BLaER1 treated with 17β-estradiol and CSF1 and Interleukin-3, amounts not matched to agents 10 nM and 100 nM (cell line): ENCODE measurements at regions not wholly inside any gene's neighbourhood (a gene's known extent, or its start where the extent isn't known, plus 50 kb on each side); places are given as distances from the start of the nearest gene placed in this dataset.

ENCODE experiments used
- H3K27ac ChIP-seq, 11 experiments: shearing (Covaris generic); formaldehyde crosslinking; 2 replicates each; pipeline ENCODE4 v1.8.1; 2022
- H3K27me3 ChIP-seq, 11 experiments: shearing (Covaris generic); formaldehyde crosslinking; 2 replicates each; pipeline ENCODE4 v1.8.1; 2022
- H3K36me3 ChIP-seq, 11 experiments: shearing (Covaris generic); formaldehyde crosslinking; 2 replicates each; pipeline ENCODE4 v1.8.1; 2022
- H3K4me1 ChIP-seq, 10 experiments: shearing (Covaris generic); formaldehyde crosslinking; 2 replicates each; pipeline ENCODE4 v1.8.1; 2022
- H3K4me2 ChIP-seq, 11 experiments: shearing (Covaris generic); formaldehyde crosslinking; 2 replicates each; pipeline ENCODE4 v1.8.1; 2022
- H3K4me3 ChIP-seq, 10 experiments: shearing (Covaris generic); formaldehyde crosslinking; 2 replicates each; pipeline ENCODE4 v1.8.1; 2022
- H3K9ac ChIP-seq, 11 experiments: shearing (Covaris generic); formaldehyde crosslinking; 2 replicates each; pipeline ENCODE4 v1.8.1; 2022
- H3K9me3 ChIP-seq, 11 experiments: shearing (Covaris generic); formaldehyde crosslinking; replicated peaks in 1 of 11; 2 replicates each; pipeline ENCODE4 v1.8.1; 2022
- H4K20me1 ChIP-seq, 11 experiments: shearing (Covaris generic); formaldehyde crosslinking; 2 replicates each; pipeline ENCODE4 v1.8.1; 2022
- Cebpa-rat ChIP-seq, 11 experiments: shearing (Covaris generic); IDR thresholded peaks; 2 replicates each; pipeline ENCODE4 v1.8.1; 2022

GRCh38 chr3:106006001-106006400 lies 137.2 kb upstream of the CBLB start:
- Histone ChIP-seq H4K20me1 (no peaks in the 10 kb centered on the region), H3K4me2 (peak overlapping the region in 1 of 11 experiments; percentile 34; a peak in 2 of 22 replicates), H3K36me3 (0 out of 22 replicates have a peak, but pooled peaks cover 0 to 5% (median 0%) of the 10 kb centered on the region in 11 experiments), H3K27ac (no peak overlapping the region), H3K4me3 (no peak overlapping the region), H3K27me3 (no peaks in the 10 kb centered on the region), H3K9me3 (peaks cover 0 to under 1% (median 0%) of the 10 kb centered on the region in 11 experiments; a peak in 1 of 22 replicates), H3K9ac (no peak overlapping the region), H3K4me1 (peaks cover 0 to 58% (median 0%) of the 10 kb centered on the region in 10 experiments; a peak in 4 of 20 replicates)
- no peak for TF ChIP-seq Cebpa-rat (IDR thresholded peaks at IDR 0.05)

GRCh38 chr3:106006571-106006970 lies 137.8 kb upstream of the CBLB start:
- Histone ChIP-seq H3K4me1 (peaks cover 0 to 58% (median 0%) of the 10 kb centered on the region in 10 experiments; a peak in 4 of 20 replicates), H3K4me2 (no peak overlapping the region), H3K9me3 (no peaks in the 10 kb centered on the region), H3K27me3 (no peaks in the 10 kb centered on the region), H3K27ac (no peak overlapping the region), H3K36me3 (0 out of 22 replicates have a peak, but pooled peaks cover 0 to 5% (median 0%) of the 10 kb centered on the region in 11 experiments), H3K4me3 (no peak overlapping the region), H4K20me1 (no peaks in the 10 kb centered on the region), H3K9ac (no peak overlapping the region)
- no peak for TF ChIP-seq Cebpa-rat (IDR thresholded peaks at IDR 0.05)

- H4K20me1 ChIP-seq = no peaks in the 10 kb centered on the region
- H3K4me1 ChIP-seq = peaks cover 0 to 53% (median 0%) of the 10 kb centered on the region in 10 experiments; a peak in 4 of 20 replicates
- no peak overlapping the region for H3K27ac ChIP-seq
- 0 out of 22 replicates have a peak, but pooled peaks cover 0 to 5% (median 0%) of the 10 kb centered on the region in 11 experiments for H3K36me3 ChIP-seq
- no peak overlapping the region for H3K4me3 ChIP-seq
- H3K9me3 ChIP-seq = no peaks in the 10 kb centered on the region
- no peak overlapping the region for H3K4me2 ChIP-seq
- TF ChIP-seq Cebpa-rat (IDR thresholded peaks at IDR 0.05) = no peak
- no peak overlapping the region for H3K9ac ChIP-seq
- no peaks in the 10 kb centered on the region for H3K27me3 ChIP-seq
Measured at GRCh38 chr3:106007512-106007911, 138.7 kb upstream of the CBLB start.

GRCh38 chr3:106008766-106009165 lies 140.0 kb upstream of the CBLB start:
- TF ChIP-seq Cebpa-rat (IDR thresholded peaks at IDR 0.05) = no peak
- H3K9me3 ChIP-seq = no peaks in the 10 kb centered on the region
- no peak overlapping the region for H3K27ac ChIP-seq
- no peak overlapping the region for H3K4me2 ChIP-seq
- no peaks in the 10 kb centered on the region for H4K20me1 ChIP-seq
- H3K27me3 ChIP-seq = no peaks in the 10 kb centered on the region
- H3K4me1 ChIP-seq = peaks cover 0 to 53% (median 0%) of the 10 kb centered on the region in 10 experiments; a peak in 5 of 20 replicates
- no peak overlapping the region for H3K9ac ChIP-seq
- 0 out of 22 replicates have a peak, but pooled peaks cover 0 to 5% (median 0%) of the 10 kb centered on the region in 11 experiments for H3K36me3 ChIP-seq
- no peak overlapping the region for H3K4me3 ChIP-seq

- no peaks in the 10 kb centered on the region for H4K20me1 ChIP-seq
- no peak overlapping the region for H3K27ac ChIP-seq
- TF ChIP-seq Cebpa-rat (IDR thresholded peaks at IDR 0.05) = no peak
Measured at GRCh38 chr3:106010829-106011228, 142.0 kb upstream of the CBLB start.

GRCh38 chr3:106013971-106014370 lies 145.2 kb upstream of the CBLB start:
- Histone ChIP-seq H3K9me3 (peaks cover 0 to 14% (median 0%) of the 10 kb centered on the region in 11 experiments; a peak in 4 of 22 replicates), H4K20me1 (no peaks in the 10 kb centered on the region), H3K36me3 (0 out of 22 replicates have a peak, but pooled peaks cover 0 to 6% (median 0%) of the 10 kb centered on the region in 11 experiments), H3K27ac (peak overlapping the region in 3 of 11 experiments; percentile 66 to 95 (median 91); a peak in 6 of 22 replicates), H3K4me3 (no peak overlapping the region; a peak in 1 of 20 replicates), H3K9ac (peak overlapping the region in 3 of 11 experiments; percentile 7 to 75 (median 71); a peak in 5 of 22 replicates), H3K4me1 (peaks cover 0 to 71% (median 0%) of the 10 kb centered on the region in 10 experiments; a peak in 5 of 20 replicates), H3K27me3 (no peaks in the 10 kb centered on the region), H3K4me2 (peak overlapping the region in 3 of 11 experiments; percentile 12 to 74 (median 74); a peak in 5 of 22 replicates)
- no peak for TF ChIP-seq Cebpa-rat (IDR thresholded peaks at IDR 0.05)

More at GRCh38 chr3:106010829-106011228, 142.0 kb upstream of the CBLB start:
- Histone ChIP-seq H3K4me3 (no peak overlapping the region), H3K27me3 (no peaks in the 10 kb centered on the region), H3K36me3 (0 out of 22 replicates have a peak, but pooled peaks cover 0 to 5% (median 0%) of the 10 kb centered on the region in 11 experiments), H3K4me2 (no peak overlapping the region), H3K4me1 (peaks cover 0 to 55% (median 0%) of the 10 kb centered on the region in 10 experiments; a peak in 5 of 20 replicates), H3K9ac (no peak overlapping the region), H3K9me3 (no peaks in the 10 kb centered on the region)

- peak overlapping the region in 3 of 11 experiments; percentile 7 to 75 (median 71); a peak in 5 of 22 replicates for H3K9ac ChIP-seq
- 0 out of 22 replicates have a peak, but pooled peaks cover 0 to 6% (median 0%) of the 10 kb centered on the region in 11 experiments for H3K36me3 ChIP-seq
- peaks cover 0 to 14% (median 0%) of the 10 kb centered on the region in 11 experiments; a peak in 4 of 22 replicates for H3K9me3 ChIP-seq
- no peaks in the 10 kb centered on the region for H3K27me3 ChIP-seq
- TF ChIP-seq Cebpa-rat (IDR thresholded peaks at IDR 0.05) = no peak
- peak overlapping the region in 3 of 11 experiments; percentile 66 to 95 (median 91); a peak in 6 of 22 replicates for H3K27ac ChIP-seq
- peaks cover 0 to 72% (median 0%) of the 10 kb centered on the region in 10 experiments; a peak in 5 of 20 replicates for H3K4me1 ChIP-seq
- no peaks in the 10 kb centered on the region for H4K20me1 ChIP-seq
- H3K4me3 ChIP-seq = no peak overlapping the region; a peak in 1 of 20 replicates
- H3K4me2 ChIP-seq = peak overlapping the region in 3 of 11 experiments; percentile 12 to 74 (median 74); a peak in 6 of 22 replicates
Measured at GRCh38 chr3:106014518-106014917, 145.7 kb upstream of the CBLB start.

GRCh38 chr3:106014971-106015370 lies 146.2 kb upstream of the CBLB start:
- Histone ChIP-seq H3K4me2 (peak overlapping the region in 3 of 11 experiments; percentile 12 to 74 (median 74); a peak in 6 of 22 replicates), H3K9me3 (peaks cover 0 to 14% (median 0%) of the 10 kb centered on the region in 11 experiments; a peak in 4 of 22 replicates), H3K4me3 (no peak overlapping the region), H3K36me3 (0 out of 22 replicates have a peak, but pooled peaks cover 0 to 6% (median 0%) of the 10 kb centered on the region in 11 experiments), H3K27ac (peak overlapping the region in 3 of 11 experiments; percentile 66 to 95 (median 91); a peak in 6 of 22 replicates), H3K4me1 (peaks cover 0 to 73% (median 0%) of the 10 kb centered on the region in 10 experiments; a peak in 5 of 20 replicates), H3K27me3 (no peaks in the 10 kb centered on the region), H3K9ac (peak overlapping the region in 2 of 11 experiments; percentile 71 to 75; a peak in 3 of 22 replicates), H4K20me1 (no peaks in the 10 kb centered on the region)
- TF ChIP-seq Cebpa-rat (IDR thresholded peaks at IDR 0.05) = no peak

- H3K36me3 ChIP-seq = 0 out of 22 replicates have a peak, but pooled peaks cover 0 to 6% (median 0%) of the 10 kb centered on the region in 11 experiments
- no peak overlapping the region for H3K4me2 ChIP-seq
- no peak overlapping the region for H3K9ac ChIP-seq
- no peaks in the 10 kb centered on the region for H3K27me3 ChIP-seq
- H4K20me1 ChIP-seq = no peaks in the 10 kb centered on the region
- H3K9me3 ChIP-seq = peaks cover 0 to 14% (median 0%) of the 10 kb centered on the region in 11 experiments; a peak in 4 of 22 replicates
- TF ChIP-seq Cebpa-rat (IDR thresholded peaks at IDR 0.05) = peak; percentile 51 to 97 (median 75); a peak in 17 of 22 replicates
- no peak overlapping the region for H3K4me3 ChIP-seq
- H3K4me1 ChIP-seq = peaks cover 0 to 63% (median 0%) of the 10 kb centered on the region in 10 experiments; a peak in 5 of 20 replicates
- no peak overlapping the region for H3K27ac ChIP-seq
Measured at GRCh38 chr3:106018102-106018501, 149.3 kb upstream of the CBLB start.
